NCI-H1436 treated with DMSO at 0.1 percent for 48 hours (cell line): ENCODE measurements at regions not wholly inside any gene's neighbourhood (a gene's known extent, or its start where the extent isn't known, plus 50 kb on each side); places are given as distances from the start of the nearest gene placed in this dataset.
"Not testable (repeated sequence)": the region's sequence is repeated elsewhere in the genome, so short reads cannot be mapped to it uniquely, and the experiment has no call there.

Experiments
- DNase-seq: peaks from one replicate; lab custom pipeline; 2025; lab: John Stamatoyannopoulos, UW

GRCh38 chr2:131738996-131739434 lies 211.3 kb downstream of the CCDC74A start:
- not testable (repeated sequence) for DNase-seq

- no peak for DNase-seq
Measured at GRCh38 chr2:131753640-131754561, 226.2 kb downstream of the CCDC74A start.

GRCh38 chr2:131754929-131755720 lies 227.4 kb downstream of the CCDC74A start:
- DNase-seq = no peak

- no peak for DNase-seq
Measured at GRCh38 chr2:131756141-131756907, 228.6 kb downstream of the CCDC74A start.

- DNase-seq = not testable (repeated sequence)
Measured at GRCh38 chr2:131758941-131759340, 231.3 kb downstream of the CCDC74A start.

- DNase-seq = not testable (repeated sequence)
Measured at GRCh38 chr2:131774955-131775555, 247.4 kb downstream of the CCDC74A start.

- not testable (repeated sequence) for DNase-seq
Measured at GRCh38 chr2:131775903-131776506, 248.3 kb downstream of the CCDC74A start.

- not testable (repeated sequence) for DNase-seq
Measured at GRCh38 chr2:131780446-131780845, 252.8 kb downstream of the CCDC74A start.

GRCh38 chr2:131801210-131801744 lies 273.6 kb downstream of the CCDC74A start:
- DNase-seq = no peak

GRCh38 chr2:131801745-131802350 lies 274.2 kb downstream of the CCDC74A start:
- not testable (repeated sequence) for DNase-seq

- DNase-seq = not testable (repeated sequence)
Measured at GRCh38 chr2:131802351-131802836, 274.7 kb downstream of the CCDC74A start.

GRCh38 chr2:131803237-131803636 lies 275.5 kb downstream of the CCDC74A start:
- DNase-seq = not testable (repeated sequence)

GRCh38 chr2:131812605-131813004 lies 284.9 kb downstream of the CCDC74A start:
- not testable (repeated sequence) for DNase-seq

- not testable (repeated sequence) for DNase-seq
Measured at GRCh38 chr2:131813378-131813777, 285.7 kb downstream of the CCDC74A start.

- DNase-seq = not testable (repeated sequence)
Measured at GRCh38 chr2:131818267-131818973, 290.7 kb downstream of the CCDC74A start.

GRCh38 chr2:131822237-131822721 lies 294.6 kb downstream of the CCDC74A start:
- not testable (repeated sequence) for DNase-seq

- DNase-seq = not testable (repeated sequence)
Measured at GRCh38 chr2:131823058-131823457, 295.4 kb downstream of the CCDC74A start.

GRCh38 chr2:131824986-131825385 lies 297.3 kb downstream of the CCDC74A start:
- DNase-seq = not testable (repeated sequence)

- no peak for DNase-seq
Measured at GRCh38 chr2:131827481-131828163, 299.9 kb downstream of the CCDC74A start.
